HCT116 (cell line): ENCODE measurements at regions not wholly inside any gene's neighbourhood (a gene's known extent, or its start where the extent isn't known, plus 50 kb on each side); places are given as distances from the start of the nearest gene placed in this dataset.

Experiments
- ATAC-seq: fragments of 200-7000 bp; cut with Tn5 transposase; 2 replicates; pipeline ENCODE4 v1.9.1; 2020; ENCODE audit warnings: mild to moderate bottlenecking, moderate library complexity
- BruUV-seq: library from RNA; stranded (reverse); fragments of 400-500 nt; replicated peaks from 2 replicates; lab custom pipeline; 2021; lab: Mats Ljungman, UMichigan
- CTCF ChIA-PET: fragments of 300-600 bp; sonication (Branson Sonifier 250); formaldehyde crosslinking; loops from one replicate; lab custom pipeline; 2021; ENCODE audit warnings: antibody characterized with exemption; lab: Charles Lee
- POLR2A ChIA-PET: fragments of 300-600, 350-600 bp; sonication (Branson Sonifier 250); formaldehyde crosslinking; loops from one replicate; lab custom pipeline; 2021; ENCODE audit warnings: antibody characterized with exemption; lab: Charles Lee
- RAD21 ChIA-PET, 2 experiments: fragments of 300-600 bp; sonication (Branson Sonifier 250); formaldehyde crosslinking; loops; one replicate each; lab custom pipeline; 2023; ENCODE audit warnings: low total read pairs in 2 of 2; ENCODE audit not compliant: uncharacterized antibody in 2 of 2, unreplicated experiment in 2 of 2, low non-redundant PET in 1 of 2; lab: Charles Lee
- DNase-seq: peaks from one replicate; pipeline ENCODE4 v3.0.0-alpha.2; 2010; ENCODE audit warnings: low read depth, low spot score
- H2AFZ ChIP-seq: fragments of 200-600 bp; shearing (Covaris generic), sonication (generic); 2 replicates; pipeline ENCODE4 v1.6.1; 2017; ENCODE audit warnings: low read depth, mixed run types, mixed read lengths, antibody characterized with exemption, low read length; ENCODE audit not compliant: poor library complexity, severe bottlenecking
- H3K27ac ChIP-seq: 2 replicates; pipeline ENCODE4 v1.5.1; 2012; ENCODE audit warnings: low read depth, low read length
- H3K27me3 ChIP-seq: fragments of 200-600 bp; sonication (generic); 2 replicates; pipeline ENCODE4 v1.6.1; 2016; ENCODE audit warnings: mixed run types, low read length, mixed read lengths; ENCODE audit not compliant: insufficient read depth
- H3K36me3 ChIP-seq, 2 experiments: fragments of 200-500 bp in 1 of 2; fragments of 200-600 bp in 1 of 2; sonication (Bioruptor generic) in 1 of 2; sonication (generic) in 1 of 2; 2 replicates each; pipeline versions ENCODE4 v1.5.1 to v1.6.1; 2014 to 2016; ENCODE audit warnings: low read length in 2 of 2, inconsistent platforms in 1 of 2, mixed read lengths in 1 of 2, mixed run types in 1 of 2; ENCODE audit not compliant: insufficient read depth in 2 of 2, control insufficient read depth in 1 of 2
- H3K4me1 ChIP-seq, 2 experiments: fragments of 200-600 bp in 1 of 2; sonication (generic) in 1 of 2; 2 replicates each; pipeline versions ENCODE4 v1.5.1 to v1.6.1; 2012 to 2017; ENCODE audit warnings: low read length in 2 of 2, inconsistent platforms in 1 of 2, mild to moderate bottlenecking in 1 of 2, mixed read lengths in 1 of 2, mixed run types in 1 of 2, moderate library complexity in 1 of 2; ENCODE audit not compliant: insufficient read depth in 2 of 2, control insufficient read depth in 1 of 2
- H3K4me2 ChIP-seq: fragments of 200-600 bp; sonication (generic); 2 replicates; pipeline ENCODE4 v1.6.1; 2017; ENCODE audit warnings: mixed run types, low read length, mixed read lengths
- H3K4me3 ChIP-seq, 2 experiments: fragments of 200-600 bp in 1 of 2; sonication (generic) in 1 of 2; replicated peaks in 1 of 2; 2 replicates each; pipeline ENCODE4 v1.5.1; 2011 to 2016; ENCODE audit warnings: low read length in 2 of 2, control low read depth in 1 of 2, low read depth in 1 of 2, mild to moderate bottlenecking in 1 of 2, mixed read lengths in 1 of 2, mixed run types in 1 of 2
- H3K79me2 ChIP-seq: fragments of 200-600 bp; sonication (generic); 2 replicates; pipeline ENCODE4 v1.6.1; 2017; ENCODE audit warnings: mild to moderate bottlenecking, mixed run types, low read length, moderate library complexity, mixed read lengths; ENCODE audit not compliant: insufficient read depth
- H3K9ac ChIP-seq: fragments of 200-600 bp; sonication (generic); 2 replicates; pipeline ENCODE4 v1.6.1; 2016; ENCODE audit warnings: low read length, mixed read lengths
- H3K9me2 ChIP-seq: fragments of 200-600 bp; sonication (generic), shearing (Covaris generic); 2 replicates; pipeline ENCODE4 v1.6.1; 2017; ENCODE audit warnings: mixed run types, mild to moderate bottlenecking, moderate library complexity; ENCODE audit not compliant: insufficient read depth
- H3K9me3 ChIP-seq, 2 experiments: fragments of 200-500 bp in 1 of 2; fragments of 200-600 bp in 1 of 2; sonication (Bioruptor generic) in 1 of 2; sonication (generic) in 1 of 2; 2 replicates each; pipeline ENCODE4 v1.6.1; 2014 to 2017; ENCODE audit warnings: low read length in 2 of 2, mixed read lengths in 2 of 2, inconsistent platforms in 1 of 2, low read depth in 1 of 2, mild to moderate bottlenecking in 1 of 2, mixed run types in 1 of 2, moderate library complexity in 1 of 2; ENCODE audit not compliant: control insufficient read depth in 1 of 2, insufficient read depth in 1 of 2
- H4K20me1 ChIP-seq: fragments of 200-600 bp; sonication (generic), shearing (Covaris generic); 2 replicates; pipeline ENCODE4 v1.6.1; 2017; ENCODE audit warnings: mixed run types, mild to moderate bottlenecking, moderate library complexity; ENCODE audit not compliant: insufficient read depth
- CBX3 ChIP-seq: IDR thresholded peaks from 2 replicates; pipeline ENCODE4 v1.6.1; 2012; ENCODE audit warnings: low read depth
- EGR1 ChIP-seq: IDR thresholded peaks from 2 replicates; pipeline ENCODE4 v1.6.1; 2012; ENCODE audit warnings: low read depth
- EZH2 ChIP-seq: fragments of 200-600 bp; sonication (generic); IDR thresholded peaks from 2 replicates; pipeline ENCODE4 v1.6.1; 2017; ENCODE audit warnings: antibody characterized with exemption, mixed run types
- EZH2phosphoT487 ChIP-seq: fragments of 200-600 bp; IDR thresholded peaks from 2 replicates; pipeline ENCODE4 v1.6.1; 2018; ENCODE audit warnings: antibody characterized with exemption, borderline replicate concordance
- JUND ChIP-seq: IDR thresholded peaks from 2 replicates; pipeline ENCODE4 v1.6.1; 2012
- POLR2A ChIP-seq: IDR thresholded peaks from 2 replicates; pipeline ENCODE4 v1.7.0; 2011; ENCODE audit warnings: borderline replicate concordance; ENCODE audit not compliant: insufficient read depth, insufficient read length; ENCODE audit errors: extremely low read depth
- POLR2AphosphoS5 ChIP-seq: IDR thresholded peaks from 2 replicates; pipeline ENCODE4 v1.6.1; 2011; ENCODE audit warnings: mild to moderate bottlenecking, low read depth, low read length, moderate library complexity
- RAD21 ChIP-seq: IDR thresholded peaks from 2 replicates; pipeline ENCODE4 v1.6.1; 2012; ENCODE audit warnings: low read depth, mild to moderate bottlenecking
- SIN3A ChIP-seq: IDR thresholded peaks from 2 replicates; pipeline ENCODE4 v1.6.1; 2012; ENCODE audit warnings: low read depth
- SP1 ChIP-seq: IDR thresholded peaks from 2 replicates; pipeline ENCODE4 v1.6.1; 2012; ENCODE audit warnings: low read depth
- TCF7L2 ChIP-seq: IDR thresholded peaks from 2 replicates; pipeline ENCODE4 v1.7.0; 2011; ENCODE audit warnings: borderline replicate concordance, inconsistent platforms; ENCODE audit not compliant: insufficient read depth, insufficient read length; ENCODE audit errors: extremely low read depth
- ZBTB33 ChIP-seq: IDR thresholded peaks from 2 replicates; pipeline ENCODE4 v1.6.1; 2011; ENCODE audit warnings: mild to moderate bottlenecking, low read length, moderate library complexity; ENCODE audit not compliant: insufficient replicate concordance; ENCODE audit errors: extremely low read depth
- ZNF274 ChIP-seq: fragments of 200-500 bp; sonication (Bioruptor generic); IDR thresholded peaks from 2 replicates; pipeline ENCODE4 v1.6.1; 2014; ENCODE audit warnings: mild to moderate bottlenecking, low read depth, low read length, inconsistent platforms
- intact Hi-C: fragments of 100-400 bp; cut with micrococcal nuclease; formaldehyde crosslinking; loops from 2 replicates; pipeline ENCODE4 v1.10.0; 2022

GRCh38 chr19:31681121-31681520 is 331.9 kb upstream of the TSHZ3 start:
- Histone ChIP-seq H3K4me2 (no peak overlapping the region), H3K4me1 (no peaks in the 10 kb centered on the region), H2AFZ (no peak overlapping the region), H3K79me2 (no peaks in the 10 kb centered on the region), H3K4me3 (no peak overlapping the region), H3K9me3 (peaks cover 15 to 37% of the 10 kb centered on the region in 2 experiments; a peak in 2 of 4 replicates), H3K27me3 (no peaks in the 10 kb centered on the region), H4K20me1 (no peaks in the 10 kb centered on the region), H3K9ac (no peak overlapping the region), H3K27ac (no peak overlapping the region), H3K36me3 (no peaks in the 10 kb centered on the region), H3K9me2 (no peaks in the 10 kb centered on the region)
- no TSS peak for BruUV-seq
- no peak for ATAC-seq
- intact Hi-C loops, result no loop called here
- ChIA-PET CTCF (no interaction called here), RAD21 (no interaction called here), POLR2A (no interaction called here)
- no peak for DNase-seq
- TF ChIP-seq JUND (no peak), SP1 (no peak), ZBTB33 (no peak), EZH2 (no peak), POLR2A (no peak), EZH2phosphoT487 (no peak), RAD21 (no peak), TCF7L2 (no peak), EGR1 (no peak), CBX3 (no peak), SIN3A (no peak), ZNF274 (no peak), POLR2AphosphoS5 (no peak)
